Neutrophil (primary cell): ENCODE measurements at regions not wholly inside any gene's neighbourhood (a gene's known extent, or its start where the extent isn't known, plus 50 kb on each side); places are given as distances from the start of the nearest gene placed in this dataset.

Experiments used
- H3K27ac ChIP-seq: fragments of 200-600 bp; sonication (generic); 2 replicates; pipeline ENCODE4 v1.5.1; 2016; ENCODE audit warnings: mild to moderate bottlenecking, moderate library complexity
- H3K27me3 ChIP-seq: fragments of 200-600 bp; sonication (generic); 2 replicates; pipeline ENCODE4 v1.6.0; 2016; ENCODE audit warnings: mild to moderate bottlenecking
- H3K36me3 ChIP-seq: fragments of 200-600 bp; sonication (generic); 2 replicates; pipeline ENCODE4 v1.5.1; 2017
- H3K4me1 ChIP-seq, 2 experiments: fragments of 200-600 bp in 1 of 2; sonication (generic) in 1 of 2; 1 replicate in 1 of 2; 2 replicates in 1 of 2; pipeline versions ENCODE4 v1.5.1 to v1.6.1; 2013 to 2016; ENCODE audit warnings: low read depth in 1 of 2, low read length in 1 of 2, mild to moderate bottlenecking in 1 of 2, moderate library complexity in 1 of 2; ENCODE audit not compliant: control insufficient read depth in 1 of 2, insufficient read depth in 1 of 2
- H3K4me3 ChIP-seq, 2 experiments: fragments of 200-600 bp in 1 of 2; sonication (generic) in 1 of 2; 1 replicate in 1 of 2; 2 replicates in 1 of 2; pipeline ENCODE4 v1.5.1; 2013 to 2016; ENCODE audit warnings: low read depth in 1 of 2, low read length in 1 of 2, mild to moderate bottlenecking in 1 of 2, moderate library complexity in 1 of 2
- H3K9me3 ChIP-seq: fragments of 200-600 bp; sonication (generic); 2 replicates; pipeline ENCODE4 v1.5.1; 2016
- TF ChIP-seq, protein P1 (sequence below): fragments of 200-600 bp; sonication (generic); IDR thresholded peaks from 2 replicates; pipeline ENCODE4 v1.5.1; 2016; ENCODE audit warnings: antibody characterized with exemption

DNA sequence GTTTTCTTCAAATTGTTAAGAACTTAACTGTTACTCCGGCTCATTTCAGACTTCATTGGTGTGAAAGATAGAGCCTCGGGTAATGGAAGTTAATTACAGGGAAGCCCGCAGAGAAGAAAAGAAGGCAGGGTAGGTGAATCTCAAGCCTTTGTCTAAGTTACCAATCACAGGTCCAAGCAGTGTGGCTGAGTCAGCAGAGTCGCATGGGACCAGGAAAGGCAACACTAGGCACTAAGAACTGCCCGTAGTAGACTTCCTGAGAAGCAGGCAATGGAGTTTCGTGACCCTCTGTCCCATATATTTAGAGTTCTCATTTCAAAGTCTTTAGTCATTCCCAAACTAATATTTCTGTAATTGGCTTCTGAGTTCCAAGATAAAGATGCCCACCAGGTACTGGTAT is 122.9 kb upstream of the STT3B start:
- TF ChIP-seq, protein P1, sequence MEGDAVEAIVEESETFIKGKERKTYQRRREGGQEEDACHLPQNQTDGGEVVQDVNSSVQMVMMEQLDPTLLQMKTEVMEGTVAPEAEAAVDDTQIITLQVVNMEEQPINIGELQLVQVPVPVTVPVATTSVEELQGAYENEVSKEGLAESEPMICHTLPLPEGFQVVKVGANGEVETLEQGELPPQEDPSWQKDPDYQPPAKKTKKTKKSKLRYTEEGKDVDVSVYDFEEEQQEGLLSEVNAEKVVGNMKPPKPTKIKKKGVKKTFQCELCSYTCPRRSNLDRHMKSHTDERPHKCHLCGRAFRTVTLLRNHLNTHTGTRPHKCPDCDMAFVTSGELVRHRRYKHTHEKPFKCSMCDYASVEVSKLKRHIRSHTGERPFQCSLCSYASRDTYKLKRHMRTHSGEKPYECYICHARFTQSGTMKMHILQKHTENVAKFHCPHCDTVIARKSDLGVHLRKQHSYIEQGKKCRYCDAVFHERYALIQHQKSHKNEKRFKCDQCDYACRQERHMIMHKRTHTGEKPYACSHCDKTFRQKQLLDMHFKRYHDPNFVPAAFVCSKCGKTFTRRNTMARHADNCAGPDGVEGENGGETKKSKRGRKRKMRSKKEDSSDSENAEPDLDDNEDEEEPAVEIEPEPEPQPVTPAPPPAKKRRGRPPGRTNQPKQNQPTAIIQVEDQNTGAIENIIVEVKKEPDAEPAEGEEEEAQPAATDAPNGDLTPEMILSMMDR: no peak

DNA sequence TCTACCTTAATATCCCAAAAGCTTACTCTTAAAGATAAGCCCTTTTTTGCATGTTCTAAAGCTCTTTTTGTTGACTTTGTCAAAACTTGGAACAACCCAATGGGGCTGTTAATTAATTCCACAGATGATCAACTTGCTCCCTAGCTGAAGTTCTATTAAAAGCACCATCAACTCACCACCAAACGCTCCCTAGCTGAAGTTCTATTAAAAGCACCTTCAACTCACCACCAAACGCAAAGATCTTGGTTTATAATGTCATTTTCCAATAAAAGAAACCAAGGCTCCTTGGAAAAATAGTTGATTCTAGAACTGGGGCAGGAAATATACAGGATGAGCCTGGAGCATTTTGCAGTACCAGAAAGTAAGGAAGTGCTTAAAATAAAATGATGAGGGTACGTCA is 122.3 kb upstream of the STT3B start:
- H3K4me3 ChIP-seq: no peak overlapping the region
- H3K9me3 ChIP-seq: no peaks in the 10 kb centered on the region
- H3K36me3 ChIP-seq: no peaks in the 10 kb centered on the region
- H3K27me3 ChIP-seq: no peaks in the 10 kb centered on the region
- no peaks in the 10 kb centered on the region for H3K4me1 ChIP-seq
- TF ChIP-seq, protein P1: no peak
- H3K27ac ChIP-seq: no peak overlapping the region

More for the DNA sequence above, 122.9 kb upstream of the STT3B start:
- H3K4me1 ChIP-seq: no peaks in the 10 kb centered on the region
- no peak overlapping the region for H3K4me3 ChIP-seq
- H3K27me3 ChIP-seq: no peaks in the 10 kb centered on the region
- H3K9me3 ChIP-seq: no peaks in the 10 kb centered on the region
- no peak overlapping the region for H3K27ac ChIP-seq
- H3K36me3 ChIP-seq: no peaks in the 10 kb centered on the region

DNA sequence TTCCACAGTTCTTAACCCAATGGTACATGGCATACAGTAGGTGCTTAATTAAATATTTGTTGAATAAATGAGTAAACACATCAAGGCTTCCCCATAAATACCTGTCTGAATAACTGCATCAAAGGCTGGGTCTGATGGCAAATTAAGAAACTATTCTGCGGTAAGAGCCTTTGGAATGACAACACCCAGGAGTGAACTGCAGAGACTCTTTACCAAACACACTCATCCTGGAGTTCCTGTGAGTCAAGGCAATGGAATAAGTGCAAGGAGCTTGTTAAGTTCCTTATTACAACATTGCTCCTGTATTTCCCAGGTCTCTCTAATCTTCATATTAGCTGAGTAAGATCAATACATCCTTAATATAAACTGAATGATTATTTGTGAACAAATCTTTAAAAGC is 119.9 kb upstream of the STT3B start:
- H3K4me1 ChIP-seq: no peaks in the 10 kb centered on the region
- no peaks in the 10 kb centered on the region for H3K27me3 ChIP-seq
- H3K4me3 ChIP-seq: no peak overlapping the region
- H3K27ac ChIP-seq: no peak overlapping the region
- no peaks in the 10 kb centered on the region for H3K9me3 ChIP-seq
- TF ChIP-seq, protein P1: no peak
- H3K36me3 ChIP-seq: no peaks in the 10 kb centered on the region

DNA sequence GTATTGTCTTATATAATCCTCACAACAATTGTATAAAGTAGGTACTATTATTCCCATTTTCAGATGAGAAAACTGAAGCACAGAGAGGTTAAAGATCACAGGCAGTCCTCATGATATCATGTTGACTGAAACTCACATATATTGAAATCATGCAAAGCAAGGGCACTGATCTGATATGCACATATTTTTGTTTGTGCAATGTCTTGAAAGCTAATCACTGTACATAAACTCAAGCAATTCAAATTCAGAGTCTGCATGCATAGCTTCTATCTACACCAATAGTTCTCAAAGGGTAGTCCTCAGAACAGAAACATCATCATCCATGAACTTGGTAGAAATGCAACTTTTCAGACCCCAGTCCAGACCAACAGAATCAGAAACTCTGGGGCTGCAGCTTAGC is 119.2 kb upstream of the STT3B start:
- Histone ChIP-seq H3K9me3 (no peaks in the 10 kb centered on the region), H3K4me3 (no peak overlapping the region), H3K36me3 (no peaks in the 10 kb centered on the region), H3K4me1 (no peaks in the 10 kb centered on the region), H3K27me3 (no peaks in the 10 kb centered on the region), H3K27ac (no peak overlapping the region)
- TF ChIP-seq, protein P1: no peak

DNA sequence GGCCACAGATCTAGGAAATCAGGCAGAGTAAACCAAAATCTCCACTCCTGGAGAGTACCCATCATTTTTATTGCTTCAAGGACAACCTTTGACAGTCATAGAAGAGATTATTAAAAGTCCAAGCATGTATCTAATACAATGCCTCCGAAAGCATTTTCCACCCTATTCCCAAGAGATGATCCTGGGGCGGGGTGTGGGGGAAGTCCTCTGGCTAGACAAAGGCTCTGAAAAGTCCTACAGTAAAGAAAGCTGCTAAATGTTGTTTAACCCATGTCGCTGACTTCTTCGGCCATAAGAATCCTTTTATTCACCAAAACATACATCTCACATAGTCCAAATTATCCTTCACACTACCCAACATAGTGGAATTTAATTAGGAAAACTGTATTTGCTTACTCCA is 115.7 kb upstream of the STT3B start:
- Histone ChIP-seq H3K36me3 (no peaks in the 10 kb centered on the region), H3K4me1 (no peaks in the 10 kb centered on the region), H3K27ac (no peak overlapping the region), H3K27me3 (no peaks in the 10 kb centered on the region), H3K9me3 (no peaks in the 10 kb centered on the region), H3K4me3 (no peak overlapping the region)
- TF ChIP-seq, protein P1: no peak

DNA sequence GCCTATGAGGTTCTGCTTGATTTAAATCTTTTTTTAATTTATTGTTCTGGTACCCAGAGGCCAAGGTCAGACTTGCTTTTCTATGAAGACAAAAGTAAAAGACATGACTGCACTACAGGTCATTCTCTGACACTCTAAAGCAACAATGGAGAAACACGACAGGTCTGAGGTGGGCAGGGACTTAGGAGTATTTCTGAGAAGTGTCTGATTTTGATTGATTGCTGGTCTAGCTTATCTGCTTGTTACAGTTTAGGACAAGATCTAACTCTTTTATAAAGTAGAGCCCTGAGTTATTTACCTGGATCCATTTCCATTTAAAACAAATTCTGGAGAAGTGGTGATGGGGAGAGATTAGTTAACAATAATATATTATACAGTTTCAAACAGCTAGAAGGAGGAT is 115.2 kb upstream of the STT3B start:
- Histone ChIP-seq H3K9me3 (no peaks in the 10 kb centered on the region), H3K4me3 (no peak overlapping the region), H3K27me3 (no peaks in the 10 kb centered on the region), H3K27ac (no peak overlapping the region), H3K36me3 (no peaks in the 10 kb centered on the region), H3K4me1 (no peaks in the 10 kb centered on the region)
- TF ChIP-seq, protein P1: no peak
